ENCODE measurements at regions not wholly inside any gene's neighbourhood (a gene's known extent, or its start where the extent isn't known, plus 50 kb on each side); places are given as distances from the start of the nearest gene placed in this dataset.

GRCh38 chr18:44620812-44621211 is 59.9 kb upstream of the SETBP1 start:
- no peak for DNase-seq

GRCh38 chr18:44624052-44624451 is 56.6 kb upstream of the SETBP1 start:
- no peak for DNase-seq

GRCh38 chr18:44625386-44625785 is 55.3 kb upstream of the SETBP1 start:
- DNase-seq = no peak

- DNase-seq = no peak
Measured at GRCh38 chr18:44626236-44626635, 54.5 kb upstream of the SETBP1 start.

GRCh38 chr18:44626807-44627206 is 53.9 kb upstream of the SETBP1 start:
- DNase-seq = no peak

- DNase-seq = no peak
Measured at GRCh38 chr18:44627280-44627679, 53.4 kb upstream of the SETBP1 start.

GRCh38 chr18:44629406-44629805 is 51.3 kb upstream of the SETBP1 start:
- DNase-seq = no peak

- no peak for DNase-seq
Measured at GRCh38 chr18:44630118-44630517, 50.6 kb upstream of the SETBP1 start.
